ENCODE measurements at regions not wholly inside any gene's neighbourhood (a gene's known extent, or its start where the extent isn't known, plus 50 kb on each side); places are given as distances from the start of the nearest gene placed in this dataset.

DNA sequence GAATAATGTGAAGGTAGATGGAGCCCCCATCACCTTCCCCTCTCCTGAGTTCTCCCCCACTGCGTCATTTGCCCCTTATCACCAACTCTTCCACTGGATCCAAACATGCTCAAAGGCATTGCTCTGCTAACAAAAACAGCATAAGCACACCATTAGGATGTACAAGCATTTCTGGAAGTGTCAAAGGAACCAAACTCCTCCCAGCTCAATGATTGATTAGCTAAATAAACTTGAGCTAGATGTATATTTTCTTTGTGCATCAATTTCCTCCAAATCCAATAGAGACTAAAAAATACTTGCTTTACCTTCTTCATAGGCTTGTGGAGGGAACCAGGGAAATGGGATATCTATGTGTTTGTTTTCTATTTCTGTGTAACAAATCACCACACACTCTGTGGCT is 248.4 kb upstream of the JARID2 start:
- in situ Hi-C loops (cut with MboI; ENCODE audit: low sequenced_read_pairs in 4 of 4), result no loop called here
- H3K4me1 ChIP-seq, result no peaks in the 10 kb centered on the region
- TF ChIP-seq POLR2A (IDR thresholded peaks at IDR 0.05), result no peak
- TF ChIP-seq, protein P1, sequence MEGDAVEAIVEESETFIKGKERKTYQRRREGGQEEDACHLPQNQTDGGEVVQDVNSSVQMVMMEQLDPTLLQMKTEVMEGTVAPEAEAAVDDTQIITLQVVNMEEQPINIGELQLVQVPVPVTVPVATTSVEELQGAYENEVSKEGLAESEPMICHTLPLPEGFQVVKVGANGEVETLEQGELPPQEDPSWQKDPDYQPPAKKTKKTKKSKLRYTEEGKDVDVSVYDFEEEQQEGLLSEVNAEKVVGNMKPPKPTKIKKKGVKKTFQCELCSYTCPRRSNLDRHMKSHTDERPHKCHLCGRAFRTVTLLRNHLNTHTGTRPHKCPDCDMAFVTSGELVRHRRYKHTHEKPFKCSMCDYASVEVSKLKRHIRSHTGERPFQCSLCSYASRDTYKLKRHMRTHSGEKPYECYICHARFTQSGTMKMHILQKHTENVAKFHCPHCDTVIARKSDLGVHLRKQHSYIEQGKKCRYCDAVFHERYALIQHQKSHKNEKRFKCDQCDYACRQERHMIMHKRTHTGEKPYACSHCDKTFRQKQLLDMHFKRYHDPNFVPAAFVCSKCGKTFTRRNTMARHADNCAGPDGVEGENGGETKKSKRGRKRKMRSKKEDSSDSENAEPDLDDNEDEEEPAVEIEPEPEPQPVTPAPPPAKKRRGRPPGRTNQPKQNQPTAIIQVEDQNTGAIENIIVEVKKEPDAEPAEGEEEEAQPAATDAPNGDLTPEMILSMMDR (IDR thresholded peaks at IDR 0.05 in 4 of 5, conservative IDR thresholded peaks at IDR 0.05 in 1 of 5), result no peak

DNA sequence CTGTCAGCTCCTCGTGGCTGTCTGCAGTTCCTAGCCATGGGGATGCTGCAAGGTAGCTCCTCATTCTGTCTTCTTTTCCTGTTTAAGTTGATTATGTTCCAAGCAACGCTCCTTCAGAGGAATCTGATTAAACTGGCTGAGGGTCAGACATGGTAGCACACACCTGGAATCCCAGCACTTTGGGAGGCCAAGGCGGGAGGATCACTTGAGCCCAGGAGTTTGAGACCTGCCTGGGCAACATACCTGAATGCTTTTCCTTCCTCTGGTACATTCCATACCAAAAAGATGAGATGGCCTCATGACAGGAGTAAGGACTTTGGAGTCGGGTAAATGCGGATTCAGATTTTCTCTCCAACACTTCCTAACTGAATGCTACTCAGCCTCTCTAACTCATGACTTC is 246.8 kb upstream of the JARID2 start:
- in situ Hi-C loops (cut with MboI; ENCODE audit: low sequenced_read_pairs in 4 of 4), result no loop called here
- H3K36me3 ChIP-seq, result no peaks in the 10 kb centered on the region
- TF ChIP-seq, protein P1 (IDR thresholded peaks at IDR 0.05 in 4 of 5, conservative IDR thresholded peaks at IDR 0.05 in 1 of 5), result no peak
- TF ChIP-seq POLR2A (IDR thresholded peaks at IDR 0.05), result no peak
- no peaks in the 10 kb centered on the region for H3K4me1 ChIP-seq
- H3K27me3 ChIP-seq, result no peaks in the 10 kb centered on the region
- no peak for ATAC-seq
- no peak overlapping the region for H3K4me3 ChIP-seq
- H3K27ac ChIP-seq, result no peak overlapping the region
- no peaks in the 10 kb centered on the region for H3K9me3 ChIP-seq
- DNase-seq, result no peak
- intact Hi-C loops (cut with DNase I; ENCODE audit: low total_unique reads), result no loop called here

More for the DNA sequence above, 248.4 kb upstream of the JARID2 start:
- Histone ChIP-seq H3K27me3 (no peaks in the 10 kb centered on the region), H3K36me3 (no peaks in the 10 kb centered on the region), H3K4me3 (no peak overlapping the region), H3K9me3 (no peaks in the 10 kb centered on the region), H3K27ac (no peak overlapping the region)
- DNase-seq (no peak), ATAC-seq (no peak)
- intact Hi-C loops (cut with DNase I; ENCODE audit: low total_unique reads), result no loop called here

DNA sequence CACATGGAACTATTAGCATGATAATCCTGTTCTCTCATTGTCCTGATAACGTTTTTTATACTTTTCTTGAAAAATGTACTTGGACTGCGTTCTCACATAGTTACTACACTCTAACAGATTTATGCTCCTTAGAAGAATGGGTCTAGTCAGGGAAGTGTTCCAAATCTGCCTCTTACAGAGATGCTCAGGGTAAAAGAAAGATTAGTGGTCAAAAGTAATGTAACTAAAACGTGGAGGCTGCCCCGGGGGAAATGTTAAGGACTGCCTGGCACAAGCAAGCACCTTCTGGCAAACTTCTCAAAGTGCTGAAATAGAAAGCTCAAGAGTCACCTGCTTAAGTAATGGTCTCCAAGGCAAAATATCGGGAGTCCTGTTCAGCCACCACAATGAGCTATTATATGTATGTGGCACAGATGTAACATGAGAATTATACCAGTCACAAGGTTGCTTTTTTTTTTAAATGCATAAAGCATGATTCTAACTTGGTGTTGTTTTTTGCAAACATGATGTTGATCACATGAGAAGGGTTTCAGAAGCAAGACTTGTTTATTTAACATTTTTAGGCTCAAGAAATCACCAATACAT is 244.5 kb upstream of the JARID2 start:
- H3K27ac ChIP-seq, result no peak overlapping the region
- no peaks in the 10 kb centered on the region for H3K27me3 ChIP-seq
- intact Hi-C loops (cut with DNase I; ENCODE audit: low total_unique reads) (no loop called here), in situ Hi-C loops (cut with MboI; ENCODE audit: low sequenced_read_pairs in 4 of 4) (no loop called here)
- H3K9me3 ChIP-seq, result no peaks in the 10 kb centered on the region
- TF ChIP-seq, protein P1 (IDR thresholded peaks at IDR 0.05 in 4 of 5, conservative IDR thresholded peaks at IDR 0.05 in 1 of 5), result no peak
- no peak for TF ChIP-seq POLR2A (IDR thresholded peaks at IDR 0.05)
- H3K4me1 ChIP-seq, result no peaks in the 10 kb centered on the region
- no peak for ATAC-seq
- DNase-seq, result no peak
- H3K4me3 ChIP-seq, result no peak overlapping the region
- no peaks in the 10 kb centered on the region for H3K36me3 ChIP-seq

DNA sequence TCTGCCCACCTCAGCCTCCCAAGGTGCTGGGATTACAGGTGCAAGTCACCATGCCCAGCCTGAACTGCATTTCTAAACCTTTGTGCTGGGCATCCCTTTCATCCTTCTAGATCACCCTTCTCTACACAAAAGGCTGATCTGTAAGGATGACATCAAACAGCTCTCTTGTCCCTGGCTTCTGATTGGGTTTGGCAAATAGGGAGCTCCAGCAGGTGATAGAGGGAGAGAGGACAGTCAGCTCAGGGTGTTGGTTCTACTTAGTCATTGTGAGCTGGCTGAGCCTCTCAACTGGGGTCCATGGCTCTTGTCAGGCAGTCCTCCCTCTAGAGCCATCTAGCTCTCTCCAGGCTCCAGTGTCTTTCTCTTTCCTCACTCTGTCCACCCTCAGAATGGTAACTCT is 237.6 kb upstream of the JARID2 start:
- no peak for ATAC-seq

More for the DNA sequence above, 237.6 kb upstream of the JARID2 start:
- Histone ChIP-seq H3K9me3 (no peaks in the 10 kb centered on the region), H3K4me3 (no peak overlapping the region), H3K4me1 (no peaks in the 10 kb centered on the region), H3K36me3 (no peaks in the 10 kb centered on the region), H3K27ac (no peak overlapping the region), H3K27me3 (no peaks in the 10 kb centered on the region)
- no peak for TF ChIP-seq POLR2A (IDR thresholded peaks at IDR 0.05)
- TF ChIP-seq, protein P1 (IDR thresholded peaks at IDR 0.05 in 4 of 5, conservative IDR thresholded peaks at IDR 0.05 in 1 of 5), result no peak
- in situ Hi-C loops (cut with MboI; ENCODE audit: low sequenced_read_pairs in 4 of 4), result no loop called here
- DNase-seq, result no peak
- intact Hi-C loops (cut with DNase I; ENCODE audit: low total_unique reads), result no loop called here
